Keratinocyte (primary cell): ENCODE measurements at regions not wholly inside any gene's neighbourhood (a gene's known extent, or its start where the extent isn't known, plus 50 kb on each side); places are given as distances from the start of the nearest gene placed in this dataset.

ENCODE experiments used
- DNase-seq: peaks from one replicate; pipeline ENCODE4 v3.0.0-alpha.2; 2011; ENCODE audit warnings: low read depth, missing footprints, low spot score
- FAIRE-seq: peaks from 2 replicates; lab custom pipeline; 2011; peaks lifted over from hg19 to GRCh38; lab: Jason Lieb, UNC
- H2AFZ ChIP-seq: 2 replicates; pipeline ENCODE4 v1.6.0; 2012; ENCODE audit warnings: low read length, control low read depth, inconsistent platforms; ENCODE audit not compliant: control insufficient read depth
- H3K27ac ChIP-seq: 2 replicates; pipeline ENCODE4 v1.5.1; 2011; ENCODE audit warnings: low read length; ENCODE audit not compliant: control insufficient read depth, insufficient read depth
- H3K27me3 ChIP-seq: 3 replicates; pipeline ENCODE4 v1.6.0; 2011; ENCODE audit warnings: low read length; ENCODE audit not compliant: control insufficient read depth, insufficient read depth; ENCODE audit errors: extremely low read depth
- H3K36me3 ChIP-seq, 2 experiments: 2 replicates in 1 of 2; 3 replicates in 1 of 2; pipeline ENCODE4 v1.5.1; 2011; ENCODE audit warnings: low read length in 2 of 2, mild to moderate bottlenecking in 1 of 2; ENCODE audit not compliant: control insufficient read depth in 2 of 2, insufficient read depth in 2 of 2; ENCODE audit errors: extremely low read depth in 1 of 2
- H3K4me1 ChIP-seq: 3 replicates; pipeline ENCODE4 v1.5.1; 2011; ENCODE audit warnings: low read length; ENCODE audit not compliant: control insufficient read depth, insufficient read depth; ENCODE audit errors: extremely low read depth
- H3K4me2 ChIP-seq: 3 replicates; pipeline ENCODE4 v1.6.0; 2011; ENCODE audit warnings: low read depth, low read length; ENCODE audit not compliant: control insufficient read depth, insufficient read depth; ENCODE audit errors: extremely low read depth
- H3K4me3 ChIP-seq, 3 experiments: fragments of 200-600 bp in 1 of 3; sonication (generic) in 1 of 3; 2 replicates in 2 of 3; 3 replicates in 1 of 3; pipeline ENCODE4 v1.5.1; 2011 to 2016; ENCODE audit warnings: low read length in 3 of 3, mild to moderate bottlenecking in 3 of 3, control low read depth in 2 of 3, inconsistent platforms in 1 of 3, low read depth in 1 of 3, mixed read lengths in 1 of 3, mixed run types in 1 of 3, moderate library complexity in 1 of 3; ENCODE audit not compliant: control insufficient read depth in 2 of 3, insufficient read depth in 2 of 3; ENCODE audit errors: extremely low read depth in 1 of 3
- H3K79me2 ChIP-seq: 2 replicates; pipeline ENCODE4 v1.6.0; 2012; ENCODE audit warnings: low read length; ENCODE audit not compliant: control insufficient read depth, insufficient read depth
- H3K9ac ChIP-seq: 3 replicates; pipeline ENCODE4 v1.6.0; 2011; ENCODE audit warnings: low read length; ENCODE audit not compliant: control insufficient read depth, insufficient read depth; ENCODE audit errors: extremely low read depth
- H3K9me1 ChIP-seq: 3 replicates; pipeline ENCODE4 v1.6.0; 2011; ENCODE audit warnings: low read length; ENCODE audit not compliant: control insufficient read depth, insufficient read depth; ENCODE audit errors: extremely low read depth
- H3K9me3 ChIP-seq: 2 replicates; pipeline ENCODE4 v1.5.1; 2012; ENCODE audit warnings: low read depth, low read length; ENCODE audit not compliant: control insufficient read depth
- H4K20me1 ChIP-seq: 3 replicates; pipeline ENCODE4 v1.6.0; 2011; ENCODE audit warnings: low read length; ENCODE audit not compliant: control insufficient read depth, insufficient read depth; ENCODE audit errors: extremely low read depth
- CTCF ChIP-seq, 3 experiments: IDR thresholded peaks in 1 of 3; conservative IDR thresholded peaks in 1 of 3; optimal IDR thresholded peaks in 1 of 3; 2 replicates in 2 of 3; 3 replicates in 1 of 3; pipeline versions ENCODE3 to v1.5.1; 2011; ENCODE audit warnings: low read length in 3 of 3, mild to moderate bottlenecking in 3 of 3, moderate library complexity in 2 of 3, control low read depth in 1 of 3, inconsistent platforms in 1 of 3; ENCODE audit not compliant: insufficient read depth in 2 of 3; ENCODE audit errors: extremely low read depth in 1 of 3
- EZH2 ChIP-seq: IDR thresholded peaks from one replicate; pipeline ENCODE4 v1.6.1; 2012; ENCODE audit warnings: inconsistent platforms, mild to moderate bottlenecking, low read length, moderate library complexity
- dilution Hi-C: fragments of 300-500 bp; cut with MboI; formaldehyde crosslinking; loops from one replicate; pipeline ENCODE4 v1.7.0; 2020; ENCODE audit warnings: low sequenced_read_pairs; ENCODE audit not compliant: extremely low pct_ligation_motif_present

DNA sequence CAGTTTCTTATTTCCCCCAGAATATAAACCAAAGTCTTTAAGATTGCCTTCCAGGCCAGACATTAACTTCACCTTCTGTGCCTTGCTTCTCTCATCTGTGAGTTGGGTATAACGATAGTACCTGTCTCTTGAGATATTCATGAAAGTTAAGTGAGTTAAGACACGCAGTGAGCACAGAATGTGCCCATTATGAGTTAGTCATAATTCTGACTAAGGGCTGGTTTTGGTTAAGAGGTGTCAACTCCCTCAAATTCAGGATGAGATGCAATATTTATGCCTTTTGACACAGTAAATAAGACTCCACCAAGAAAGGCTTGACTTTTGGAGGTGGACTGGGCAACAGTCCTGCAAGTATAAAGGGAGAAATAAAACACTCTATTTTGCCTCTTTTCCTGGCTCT is 528.7 kb upstream of the IGFBP3 start:
- dilution Hi-C loops: no loop called here
- Histone ChIP-seq H4K20me1 (no peaks in the 10 kb centered on the region), H3K9me1 (no peaks in the 10 kb centered on the region), H3K79me2 (no peaks in the 10 kb centered on the region), H3K27ac (peak overlapping the region; percentile 18), H3K9ac (no peak overlapping the region), H3K4me2 (no peak overlapping the region), H3K36me3 (no peaks in the 10 kb centered on the region), H3K9me3 (no peaks in the 10 kb centered on the region), H3K4me3 (no peak overlapping the region), H3K4me1 (peaks cover 19% of the 10 kb centered on the region), H2AFZ (no peak overlapping the region), H3K27me3 (no peaks in the 10 kb centered on the region)
- FAIRE-seq: peak; percentile 23
- TF ChIP-seq CTCF (optimal IDR thresholded peaks at IDR 0.05 in 1 of 3, IDR thresholded peaks at IDR 0.05 in 1 of 3, conservative IDR thresholded peaks at IDR 0.05 in 1 of 3; ENCODE audit: extremely low read depth in 1 of 3, insufficient read depth in 2 of 3, low read length in 3 of 3) (no peak), EZH2 (no peak)
- DNase-seq: no peak

- Histone ChIP-seq H3K27ac (no peak overlapping the region), H3K9me3 (no peaks in the 10 kb centered on the region), H3K9ac (no peak overlapping the region), H3K4me1 (peaks cover 23% of the 10 kb centered on the region), H3K4me3 (no peak overlapping the region), H3K4me2 (no peak overlapping the region), H3K27me3 (no peaks in the 10 kb centered on the region), H3K9me1 (no peaks in the 10 kb centered on the region), H4K20me1 (no peaks in the 10 kb centered on the region), H3K79me2 (no peaks in the 10 kb centered on the region), H3K36me3 (no peaks in the 10 kb centered on the region), H2AFZ (no peak overlapping the region)
- TF ChIP-seq CTCF (optimal IDR thresholded peaks at IDR 0.05 in 1 of 3, IDR thresholded peaks at IDR 0.05 in 1 of 3, conservative IDR thresholded peaks at IDR 0.05 in 1 of 3; ENCODE audit: extremely low read depth in 1 of 3, insufficient read depth in 2 of 3, low read length in 3 of 3) (no peak), EZH2 (no peak)
- DNase-seq: no peak
- no peak for FAIRE-seq
- dilution Hi-C loops: no loop called here
Measured at GRCh38 chr7:46448478-46448877, 527.4 kb upstream of the IGFBP3 start.
